ENCODE measurements at regions not wholly inside any gene's neighbourhood (a gene's known extent, or its start where the extent isn't known, plus 50 kb on each side); places are given as distances from the start of the nearest gene placed in this dataset.

DNA sequence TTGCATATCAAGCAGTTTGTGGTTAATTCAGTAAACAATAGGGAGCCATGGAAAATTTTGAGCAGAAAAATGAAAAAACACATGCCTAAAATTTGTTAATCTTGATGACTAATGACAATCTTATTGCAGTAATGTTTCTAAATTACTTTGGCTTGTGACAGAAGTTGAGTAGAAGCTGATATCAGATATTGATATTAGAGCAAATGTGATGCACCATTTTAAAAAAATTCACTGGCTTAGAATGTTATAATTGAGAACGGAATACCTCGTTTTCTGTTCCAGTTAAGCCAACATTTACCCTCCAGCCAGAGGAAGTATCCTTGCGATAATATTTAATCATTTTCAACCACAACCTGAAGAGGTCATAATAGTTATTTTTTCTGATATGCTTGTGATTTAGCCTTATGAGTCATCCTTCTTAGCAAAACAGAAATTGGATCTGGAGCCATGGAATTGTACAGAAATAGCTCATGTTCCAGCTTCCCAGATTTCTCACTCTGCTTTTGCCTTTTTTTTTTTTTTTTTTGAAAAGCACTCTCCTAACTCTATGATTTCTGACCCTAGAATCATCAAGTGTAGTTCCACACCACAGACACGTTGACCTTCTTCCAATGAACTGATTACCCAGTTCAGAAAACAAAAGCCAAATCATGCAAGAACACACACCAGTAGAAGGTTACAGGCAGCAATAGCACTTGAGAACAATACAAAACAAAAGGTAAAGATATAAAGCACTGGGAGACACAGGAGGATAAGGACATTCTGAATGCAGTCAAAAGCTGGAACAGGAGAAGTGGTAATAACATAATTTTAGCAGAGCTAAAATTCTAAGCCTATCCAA lies 96.8 kb upstream of the PHYHIPL start:
- Histone ChIP-seq H3K4me3 (ENCODE audit: low read length) (no peak overlapping the region), H3K4me1 (ENCODE audit: control insufficient read depth in 2 of 2, insufficient read depth in 2 of 2, low read length in 2 of 2) (no peaks in the 10 kb centered on the region), H3K9me3 (ENCODE audit: control insufficient read depth in 2 of 3, low read length in 3 of 3) (no peaks in the 10 kb centered on the region), H3K36me3 (ENCODE audit: control insufficient read depth in 2 of 3, insufficient read depth in 3 of 3, low read length in 3 of 3) (no peaks in the 10 kb centered on the region), H3K27ac (ENCODE audit: low read depth, low read length) (no peak overlapping the region), H3K27me3 (ENCODE audit: control insufficient read depth in 2 of 2, insufficient read depth in 2 of 2, low read length in 2 of 2) (no peaks in the 10 kb centered on the region)
- H3K27ac Mint-ChIP-seq, result no peak overlapping the region
- no peak for DNase-seq
- no peak overlapping the region for H3K4me3 Mint-ChIP-seq
- ChIA-PET POLR2A (no interaction called here), CTCF (no interaction called here)
- no peak for ATAC-seq
- intact Hi-C loops (cut with micrococcal nuclease), result no loop called here
- no peaks in the 10 kb centered on the region for H3K36me3 Mint-ChIP-seq
- peaks cover 0 to 6% (median 0%) of the 10 kb centered on the region in 5 donors for H3K27me3 Mint-ChIP-seq
- no peaks in the 10 kb centered on the region for H3K4me1 Mint-ChIP-seq
- H3K9me3 Mint-ChIP-seq, result peaks cover 0 to 7% (median 0%) of the 10 kb centered on the region in 11 donors

DNA sequence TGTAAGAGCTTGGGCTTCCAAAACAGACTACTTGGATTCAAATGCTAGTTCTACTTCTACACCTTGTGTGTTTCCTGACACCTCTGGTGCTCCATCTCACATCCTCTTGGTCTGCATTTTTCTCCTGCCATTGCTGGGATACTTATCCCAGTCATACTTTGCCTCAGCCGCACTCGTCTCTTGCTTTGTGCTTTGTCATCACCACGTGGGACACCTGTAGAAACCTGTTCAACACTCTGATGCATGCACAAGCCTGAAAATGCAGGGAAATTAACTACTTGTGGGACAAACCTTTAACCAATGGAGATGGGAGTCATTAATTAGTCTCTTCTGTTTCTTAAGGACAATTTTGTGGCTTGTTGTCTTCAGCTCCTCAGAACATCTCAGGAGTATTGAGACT lies 94.2 kb upstream of the PHYHIPL start:
- ATAC-seq (no peak), DNase-seq (no peak)
- no peaks in the 10 kb centered on the region for H3K4me1 Mint-ChIP-seq
- POLR2A ChIA-PET, result no interaction called here
- no peaks in the 10 kb centered on the region for H3K36me3 Mint-ChIP-seq
- Histone ChIP-seq H3K4me3 (ENCODE audit: low read length) (no peak overlapping the region), H3K4me1 (ENCODE audit: control insufficient read depth in 2 of 2, insufficient read depth in 2 of 2, low read length in 2 of 2) (no peaks in the 10 kb centered on the region), H3K9me3 (ENCODE audit: control insufficient read depth in 2 of 3, low read length in 3 of 3) (no peaks in the 10 kb centered on the region), H3K36me3 (ENCODE audit: control insufficient read depth in 2 of 3, insufficient read depth in 3 of 3, low read length in 3 of 3) (no peaks in the 10 kb centered on the region), H3K27me3 (ENCODE audit: control insufficient read depth in 2 of 2, insufficient read depth in 2 of 2, low read length in 2 of 2) (no peaks in the 10 kb centered on the region), H3K27ac (ENCODE audit: low read depth, low read length) (no peak overlapping the region)
- intact Hi-C loops (cut with micrococcal nuclease), result no loop called here
- peaks cover 0 to 6% (median 0%) of the 10 kb centered on the region in 5 donors for H3K27me3 Mint-ChIP-seq
- H3K9me3 Mint-ChIP-seq, result peaks cover 0 to 12% (median 0%) of the 10 kb centered on the region in 11 donors
- CTCF ChIA-PET, result no interaction called here
- H3K27ac Mint-ChIP-seq, result no peak overlapping the region
- no peak overlapping the region for H3K4me3 Mint-ChIP-seq

DNA sequence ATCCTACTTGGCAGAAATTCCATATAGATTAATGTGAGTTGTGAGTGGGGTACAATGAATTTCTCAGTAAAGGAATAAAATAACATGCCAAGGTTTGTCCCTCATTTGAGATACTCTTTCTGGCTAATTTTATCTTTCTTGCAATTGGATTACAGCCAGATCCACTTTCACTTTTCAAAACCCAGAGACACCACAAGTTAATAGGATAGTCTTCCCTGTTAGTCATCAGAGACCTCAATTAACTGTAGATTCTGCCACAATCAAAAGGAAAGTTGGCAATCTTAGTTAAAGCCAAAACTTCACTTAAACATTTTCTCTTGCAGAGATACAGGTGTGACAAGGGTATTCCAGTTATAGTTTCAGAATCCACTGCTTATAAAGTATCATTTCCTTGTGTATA lies 91.4 kb upstream of the PHYHIPL start:
- no peak for ATAC-seq

DNA sequence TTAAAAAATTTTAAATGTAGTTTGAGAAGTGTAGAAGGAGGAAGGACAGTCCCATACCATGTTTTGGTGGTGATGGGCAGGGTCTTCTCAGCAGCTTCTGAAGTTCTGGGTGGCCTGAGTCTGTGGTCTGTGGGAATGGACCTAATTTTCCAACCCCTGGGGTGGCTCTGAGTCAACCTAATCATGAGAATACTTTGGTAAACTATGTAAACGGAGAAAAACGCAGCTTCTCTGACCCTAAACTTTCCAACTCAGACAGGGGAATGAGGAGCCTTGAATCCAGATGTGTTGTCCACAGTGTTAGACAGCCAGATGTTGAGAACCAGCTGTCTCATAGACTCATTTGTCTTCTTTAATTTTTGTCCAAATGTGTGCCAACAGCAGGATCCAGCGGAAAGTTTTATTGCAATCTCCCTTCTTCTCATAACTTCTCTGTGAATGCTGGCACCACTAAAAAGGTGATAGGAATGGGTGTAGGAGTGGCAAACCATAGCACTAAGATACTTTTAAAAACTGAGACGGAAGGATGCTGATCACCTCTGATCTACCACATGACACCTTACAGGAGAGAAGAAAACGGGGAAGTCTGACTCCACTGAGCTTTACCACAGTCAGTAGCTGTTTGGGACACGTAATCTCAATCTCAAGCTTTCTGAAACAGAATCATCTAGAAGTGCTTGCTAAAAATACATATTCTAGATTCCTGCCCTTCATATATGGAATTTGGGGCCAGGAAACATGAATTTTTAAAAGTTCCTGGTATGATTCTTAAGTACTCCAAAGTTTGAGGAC lies 90.5 kb upstream of the PHYHIPL start:
- H3K27ac ChIP-seq (ENCODE audit: low read depth, low read length), result no peak overlapping the region
- H3K4me3 ChIP-seq (ENCODE audit: low read length), result no peak overlapping the region
- no peaks in the 10 kb centered on the region for H3K36me3 Mint-ChIP-seq
- no peaks in the 10 kb centered on the region for H3K4me1 ChIP-seq (ENCODE audit: control insufficient read depth in 2 of 2, insufficient read depth in 2 of 2, low read length in 2 of 2)
- H3K27me3 Mint-ChIP-seq, result peaks cover 0 to 11% (median 0%) of the 10 kb centered on the region in 5 donors
- H3K27me3 ChIP-seq (ENCODE audit: control insufficient read depth in 2 of 2, insufficient read depth in 2 of 2, low read length in 2 of 2), result no peaks in the 10 kb centered on the region
- H3K4me1 Mint-ChIP-seq, result no peaks in the 10 kb centered on the region
- peaks cover 0 to 14% (median 1%) of the 10 kb centered on the region in 11 donors for H3K9me3 Mint-ChIP-seq
- DNase-seq (no peak), ATAC-seq (no peak)
- H3K36me3 ChIP-seq (ENCODE audit: control insufficient read depth in 2 of 3, insufficient read depth in 3 of 3, low read length in 3 of 3), result no peaks in the 10 kb centered on the region
- POLR2A ChIA-PET, result no interaction called here
- H3K9me3 ChIP-seq (ENCODE audit: control insufficient read depth in 2 of 3, low read length in 3 of 3), result no peaks in the 10 kb centered on the region
- H3K4me3 Mint-ChIP-seq, result no peak overlapping the region
- no peak overlapping the region for H3K27ac Mint-ChIP-seq
- intact Hi-C loops (cut with micrococcal nuclease), result no loop called here
- CTCF ChIA-PET, result no interaction called here

More for the DNA sequence above, 91.4 kb upstream of the PHYHIPL start:
- H3K9me3 ChIP-seq (ENCODE audit: control insufficient read depth in 2 of 3, low read length in 3 of 3), result no peaks in the 10 kb centered on the region
- Mint-ChIP-seq H3K4me1 (no peaks in the 10 kb centered on the region), H3K27ac (no peak overlapping the region), H3K9me3 (peaks cover 0 to 17% (median 1%) of the 10 kb centered on the region in 11 donors), H3K36me3 (no peaks in the 10 kb centered on the region), H3K27me3 (peaks cover 0 to 11% (median 0%) of the 10 kb centered on the region in 5 donors), H3K4me3 (no peak overlapping the region)
- POLR2A ChIA-PET, result no interaction called here
- no peaks in the 10 kb centered on the region for H3K36me3 ChIP-seq (ENCODE audit: control insufficient read depth in 2 of 3, insufficient read depth in 3 of 3, low read length in 3 of 3)
- H3K4me1 ChIP-seq (ENCODE audit: control insufficient read depth in 2 of 2, insufficient read depth in 2 of 2, low read length in 2 of 2), result no peaks in the 10 kb centered on the region
- no peak overlapping the region for H3K4me3 ChIP-seq (ENCODE audit: low read length)
- H3K27ac ChIP-seq (ENCODE audit: low read depth, low read length), result no peak overlapping the region
- no peak for DNase-seq
- CTCF ChIA-PET, result no interaction called here
- intact Hi-C loops (cut with micrococcal nuclease), result no loop called here
- no peaks in the 10 kb centered on the region for H3K27me3 ChIP-seq (ENCODE audit: control insufficient read depth in 2 of 2, insufficient read depth in 2 of 2, low read length in 2 of 2)

DNA sequence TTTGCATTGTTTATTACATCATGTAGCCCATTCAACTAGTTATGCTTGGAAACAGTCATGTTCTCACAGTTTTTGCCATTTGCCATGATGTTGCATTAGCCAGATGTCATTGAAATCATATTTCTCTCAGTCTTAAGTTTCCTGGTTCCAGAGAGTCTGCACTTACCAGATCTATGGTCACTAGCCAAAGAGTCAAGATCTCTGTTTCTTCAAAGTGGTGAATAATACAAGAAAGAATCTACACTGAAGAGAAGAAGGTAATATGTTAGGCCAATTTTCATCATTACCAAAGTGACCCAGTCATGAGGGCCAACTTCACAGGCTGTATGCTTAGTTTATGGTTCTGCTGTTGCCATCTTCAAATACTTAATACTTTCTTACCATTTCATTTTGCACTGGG lies 89.0 kb upstream of the PHYHIPL start:
- Mint-ChIP-seq H3K9me3 (peaks cover 0 to 10% (median 1%) of the 10 kb centered on the region in 11 donors), H3K4me1 (no peaks in the 10 kb centered on the region), H3K27me3 (peaks cover 0 to 9% (median 0%) of the 10 kb centered on the region in 5 donors), H3K27ac (no peak overlapping the region), H3K4me3 (no peak overlapping the region), H3K36me3 (no peaks in the 10 kb centered on the region)
- intact Hi-C loops (cut with micrococcal nuclease), result no loop called here
- ChIA-PET CTCF (no interaction called here), POLR2A (no interaction called here)
- no peaks in the 10 kb centered on the region for H3K27me3 ChIP-seq (ENCODE audit: control insufficient read depth in 2 of 2, insufficient read depth in 2 of 2, low read length in 2 of 2)
- no peak for ATAC-seq
- H3K4me1 ChIP-seq (ENCODE audit: control insufficient read depth in 2 of 2, insufficient read depth in 2 of 2, low read length in 2 of 2), result no peaks in the 10 kb centered on the region
- H3K9me3 ChIP-seq (ENCODE audit: control insufficient read depth in 2 of 3, low read length in 3 of 3), result no peaks in the 10 kb centered on the region
- no peak for DNase-seq
- H3K27ac ChIP-seq (ENCODE audit: low read depth, low read length), result no peak overlapping the region
- H3K4me3 ChIP-seq (ENCODE audit: low read length), result no peak overlapping the region
- no peaks in the 10 kb centered on the region for H3K36me3 ChIP-seq (ENCODE audit: control insufficient read depth in 2 of 3, insufficient read depth in 3 of 3, low read length in 3 of 3)

DNA sequence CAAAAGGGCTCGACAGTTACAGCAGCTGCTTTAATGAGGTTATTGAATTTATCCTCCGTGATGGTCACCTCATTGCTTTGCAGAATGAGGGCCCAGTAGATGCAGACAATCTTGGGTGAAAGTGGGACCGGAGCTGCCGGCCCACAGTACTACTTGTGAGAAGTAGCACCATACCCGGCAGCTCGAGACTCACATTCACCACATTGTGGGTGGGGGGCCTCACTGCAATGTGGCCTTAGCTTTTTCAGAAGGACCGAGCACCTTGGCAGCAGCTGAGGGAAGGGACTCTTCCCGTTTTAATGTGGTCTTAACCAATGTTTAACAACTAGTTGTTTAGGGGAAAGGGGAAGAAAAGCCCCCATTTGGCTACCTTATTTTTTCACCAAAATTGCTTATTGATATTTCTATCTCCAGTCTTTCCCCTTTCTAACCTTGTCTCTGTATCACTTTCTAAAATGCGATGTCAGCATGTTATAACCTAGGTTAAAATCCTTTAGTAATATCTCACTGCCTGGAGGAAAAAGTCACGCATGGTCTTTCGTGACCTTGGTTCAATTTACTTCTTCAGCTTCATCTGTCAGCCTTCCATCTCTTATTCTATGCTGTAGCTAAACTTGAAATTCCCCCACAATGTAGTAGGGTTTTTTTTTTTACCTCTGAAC lies 87.4 kb upstream of the PHYHIPL start:
- Mint-ChIP-seq H3K27ac (no peak overlapping the region), H3K9me3 (peaks cover 0 to 11% (median 1%) of the 10 kb centered on the region in 11 donors), H3K4me1 (no peaks in the 10 kb centered on the region), H3K4me3 (no peak overlapping the region), H3K27me3 (peaks cover 0 to 4% (median 0%) of the 10 kb centered on the region in 5 donors), H3K36me3 (no peaks in the 10 kb centered on the region)
- no peaks in the 10 kb centered on the region for H3K36me3 ChIP-seq (ENCODE audit: control insufficient read depth in 2 of 3, insufficient read depth in 3 of 3, low read length in 3 of 3)
- CTCF ChIA-PET, result no interaction called here
- H3K27me3 ChIP-seq (ENCODE audit: control insufficient read depth in 2 of 2, insufficient read depth in 2 of 2, low read length in 2 of 2), result no peaks in the 10 kb centered on the region
- no peak for DNase-seq
- H3K9me3 ChIP-seq (ENCODE audit: control insufficient read depth in 2 of 3, low read length in 3 of 3), result no peaks in the 10 kb centered on the region
- no peaks in the 10 kb centered on the region for H3K4me1 ChIP-seq (ENCODE audit: control insufficient read depth in 2 of 2, insufficient read depth in 2 of 2, low read length in 2 of 2)
- intact Hi-C loops (cut with micrococcal nuclease), result no loop called here
- POLR2A ChIA-PET, result no interaction called here
- no peak overlapping the region for H3K27ac ChIP-seq (ENCODE audit: low read depth, low read length)
- ATAC-seq, result no peak
- H3K4me3 ChIP-seq (ENCODE audit: low read length), result no peak overlapping the region

Data from naive thymus-derived CD4-positive, alpha-beta T cell (primary cell).